GM19043 (cell line): ENCODE measurements at regions not wholly inside any gene's neighbourhood (a gene's known extent, or its start where the extent isn't known, plus 50 kb on each side); places are given as distances from the start of the nearest gene placed in this dataset.
"Not testable (repeated sequence)": the region's sequence is repeated elsewhere in the genome, so short reads cannot be mapped to it uniquely, and the experiment has no call there.

Source experiments
- ATAC-seq: cut with Tn5 transposase; IDR thresholded peaks from one replicate; pipeline ENCODE4 v1.9.1; 2021; ENCODE audit warnings: low read depth; ENCODE audit not compliant: unreplicated experiment

GRCh38 chr2:64932116-64932370 lies 57.2 kb upstream of the SLC1A4 start:
- no peak for ATAC-seq

DNA sequence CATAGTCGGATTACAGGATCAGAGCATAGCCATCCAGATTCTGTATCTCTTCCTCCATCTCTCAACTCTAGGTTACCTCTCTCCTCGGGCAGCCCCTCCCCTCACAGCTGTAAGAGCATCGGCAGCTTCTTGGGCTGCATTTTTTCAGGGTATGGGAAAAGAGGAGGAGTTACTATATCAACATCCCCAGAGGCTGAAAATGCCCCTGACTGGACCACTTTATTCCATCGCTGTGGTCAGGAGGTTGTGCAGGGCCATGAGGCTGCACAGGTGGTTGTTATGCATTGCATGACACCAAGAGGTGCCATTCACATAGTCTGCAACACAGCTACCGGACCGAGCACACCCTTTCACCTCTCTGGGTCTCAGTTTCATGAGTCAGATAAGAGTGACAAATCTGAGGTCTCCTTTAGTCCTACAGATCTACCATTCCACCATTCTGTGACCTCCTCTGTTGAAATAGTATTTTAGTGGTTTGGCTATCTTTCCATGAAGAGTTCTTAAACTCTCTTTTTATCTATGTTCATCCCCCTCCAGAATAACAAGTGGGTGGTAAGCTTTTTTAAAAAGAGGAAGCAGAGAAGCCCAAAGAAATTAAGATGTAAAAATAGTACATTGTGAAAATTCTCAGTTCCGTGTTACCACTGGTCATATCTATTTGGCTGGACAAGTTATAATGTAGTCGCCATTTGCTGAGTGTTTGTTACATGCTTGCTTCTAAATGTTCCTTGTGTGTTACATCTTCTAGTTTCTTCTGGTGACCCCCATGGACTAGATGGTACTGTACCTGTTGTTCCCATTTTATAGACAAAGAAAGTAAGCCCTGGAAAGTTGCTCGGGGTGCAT lies 56.6 kb upstream of the SLC1A4 start:
- peak; percentile 84 for ATAC-seq

GRCh38 chr2:64934530-64934929 lies 54.7 kb upstream of the SLC1A4 start:
- ATAC-seq, result no peak

GRCh38 chr2:64936809-64937208 lies 52.4 kb upstream of the SLC1A4 start:
- ATAC-seq, result no peak

DNA sequence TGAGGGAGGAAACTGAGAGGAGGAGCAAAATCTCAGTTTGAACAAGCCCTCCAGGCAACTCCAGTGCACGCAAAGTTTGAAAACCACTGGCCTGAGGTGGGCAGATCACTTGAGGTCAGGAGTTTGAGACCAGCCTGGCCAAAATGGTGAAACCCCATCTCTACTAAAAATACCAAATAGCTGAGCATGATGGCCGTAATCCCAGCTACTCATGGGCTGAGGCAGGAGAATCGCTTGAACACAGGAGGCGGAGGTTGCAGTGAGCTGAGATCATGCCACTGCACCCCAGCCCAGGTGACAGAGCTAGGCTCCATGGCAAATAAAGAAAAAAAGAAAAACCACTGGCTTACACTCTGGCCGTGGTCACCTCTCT lies 51.9 kb upstream of the SLC1A4 start:
- ATAC-seq, result not testable (repeated sequence)

GRCh38 chr2:64937687-64938491 lies 51.3 kb upstream of the SLC1A4 start:
- peak; percentile 42 for ATAC-seq

DNA sequence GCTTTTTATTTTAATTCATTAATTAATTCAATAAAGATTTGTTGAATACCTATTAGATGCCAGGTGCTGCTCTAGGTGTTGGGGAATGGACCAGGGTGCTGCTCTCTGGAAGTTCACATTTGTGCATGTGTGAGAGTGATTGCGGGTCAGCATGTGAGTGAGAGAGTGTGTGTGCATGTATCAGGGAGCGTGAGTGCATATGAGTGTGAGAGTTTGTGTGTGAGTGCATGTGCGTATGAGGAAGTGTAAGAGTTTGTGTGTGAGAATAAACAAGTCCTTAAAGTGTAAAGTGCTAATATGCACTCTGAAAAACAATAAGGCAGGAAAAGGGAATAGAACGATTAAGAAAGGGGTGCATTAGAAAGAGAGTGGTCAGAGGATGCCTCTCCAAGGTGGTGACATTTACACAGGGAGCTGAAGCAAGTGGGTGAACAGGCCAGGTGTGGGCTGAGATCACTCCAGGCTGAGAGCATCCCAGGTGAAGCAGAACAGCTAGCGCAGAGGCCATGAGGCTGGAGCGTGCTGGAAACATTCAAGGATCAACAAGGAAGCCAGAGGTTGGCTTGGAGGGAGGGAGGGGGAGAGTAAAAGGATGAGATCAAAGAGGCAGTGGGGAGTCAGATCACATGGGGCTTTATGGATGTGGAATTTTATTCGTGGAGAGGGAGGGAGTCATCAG lies 50.5 kb upstream of the SLC1A4 start:
- no peak for ATAC-seq

GRCh38 chr2:64939332-64939917 lies 49.8 kb upstream of the SLC1A4 start:
- no peak for ATAC-seq
